Stimulated activated CD8-positive, alpha-beta memory T cell treated with anti-CD3 and anti-CD28 coated beads, Interleukin-7, amount 100 ng/mL, for 24 hours (primary cell): ENCODE measurements at regions not wholly inside any gene's neighbourhood (a gene's known extent, or its start where the extent isn't known, plus 50 kb on each side); places are given as distances from the start of the nearest gene placed in this dataset.

ENCODE experiments used
- DNase-seq: peaks from one replicate; pipeline ENCODE4 v3.0.0-alpha.2; 2020; ENCODE audit warnings: low read depth

- no peak for DNase-seq
Observed at GRCh38 chr22:49567899-49568750, 259.5 kb downstream of the BRD1 start.

- no peak for DNase-seq
Observed at GRCh38 chr22:49566693-49567092, 261.0 kb downstream of the BRD1 start.

GRCh38 chr22:49566141-49566541 lies 261.5 kb downstream of the BRD1 start:
- DNase-seq, result no peak

- DNase-seq, result no peak
Observed at GRCh38 chr22:49565516-49565855, 262.2 kb downstream of the BRD1 start.

GRCh38 chr22:49564666-49565515 lies 262.8 kb downstream of the BRD1 start:
- DNase-seq, result no peak

- DNase-seq, result no peak
Observed at GRCh38 chr22:49564054-49564453, 263.6 kb downstream of the BRD1 start.

GRCh38 chr22:49562685-49563249 lies 264.9 kb downstream of the BRD1 start:
- DNase-seq, result no peak

- no peak for DNase-seq
Observed at GRCh38 chr22:49561976-49562375, 265.7 kb downstream of the BRD1 start.

- DNase-seq, result no peak
Observed at GRCh38 chr22:49561338-49561737, 266.3 kb downstream of the BRD1 start.

- DNase-seq, result no peak
Observed at GRCh38 chr22:49555526-49555925, 272.1 kb downstream of the BRD1 start.

GRCh38 chr22:49554741-49555140 lies 272.9 kb downstream of the BRD1 start:
- no peak for DNase-seq

GRCh38 chr22:49554296-49554625 lies 273.4 kb downstream of the BRD1 start:
- no peak for DNase-seq

- DNase-seq, result no peak
Observed at GRCh38 chr22:49553518-49554295, 274.0 kb downstream of the BRD1 start.

- DNase-seq, result no peak
Observed at GRCh38 chr22:49553076-49553475, 274.6 kb downstream of the BRD1 start.

GRCh38 chr22:49551897-49552614 lies 275.6 kb downstream of the BRD1 start:
- DNase-seq, result no peak

GRCh38 chr22:49551446-49551845 lies 276.2 kb downstream of the BRD1 start:
- DNase-seq, result no peak

GRCh38 chr22:49550766-49551362 lies 276.8 kb downstream of the BRD1 start:
- DNase-seq, result no peak

GRCh38 chr22:49550141-49550430 lies 277.6 kb downstream of the BRD1 start:
- no peak for DNase-seq

GRCh38 chr22:49549256-49550140 lies 278.2 kb downstream of the BRD1 start:
- no peak for DNase-seq
